Chondrocyte (in vitro differentiated cells): ENCODE measurements at regions not wholly inside any gene's neighbourhood (a gene's known extent, or its start where the extent isn't known, plus 50 kb on each side); places are given as distances from the start of the nearest gene placed in this dataset.

Source experiments
- DNase-seq: peaks from one replicate; pipeline ENCODE4 v3.0.0; 2021; ENCODE audit warnings: mixed read lengths, low spot score
- H3K27ac Mint-ChIP-seq: one replicate; pipeline ENCODE4 v1.8.0; 2021; ENCODE audit warnings: mild to moderate bottlenecking, moderate library complexity, mixed read lengths; ENCODE audit not compliant: unreplicated experiment
- H3K27me3 Mint-ChIP-seq: 2 replicates; pipeline ENCODE4 v1.8.0; 2021; ENCODE audit warnings: low read depth, mixed read lengths
- H3K36me3 Mint-ChIP-seq: 2 replicates; pipeline ENCODE4 v1.8.0; 2021; ENCODE audit warnings: low read depth, mixed read lengths
- H3K4me1 Mint-ChIP-seq: 2 replicates; pipeline ENCODE4 v1.8.0; 2021; ENCODE audit warnings: low read depth, mild to moderate bottlenecking, mixed read lengths
- H3K4me3 Mint-ChIP-seq: one replicate; pipeline ENCODE4 v1.8.0; 2021; ENCODE audit warnings: mild to moderate bottlenecking, moderate library complexity, mixed read lengths; ENCODE audit not compliant: unreplicated experiment
- H3K9me3 Mint-ChIP-seq: 2 replicates; pipeline ENCODE4 v1.8.0; 2021; ENCODE audit warnings: low read depth, mixed read lengths
- TF ChIP-seq, protein P1 (sequence below): fragments of 200-600 bp; sonication (generic); IDR thresholded peaks from 2 replicates; pipeline ENCODE4 v1.5.0; 2021; ENCODE audit warnings: antibody characterized with exemption, mild to moderate bottlenecking, moderate library complexity

DNA sequence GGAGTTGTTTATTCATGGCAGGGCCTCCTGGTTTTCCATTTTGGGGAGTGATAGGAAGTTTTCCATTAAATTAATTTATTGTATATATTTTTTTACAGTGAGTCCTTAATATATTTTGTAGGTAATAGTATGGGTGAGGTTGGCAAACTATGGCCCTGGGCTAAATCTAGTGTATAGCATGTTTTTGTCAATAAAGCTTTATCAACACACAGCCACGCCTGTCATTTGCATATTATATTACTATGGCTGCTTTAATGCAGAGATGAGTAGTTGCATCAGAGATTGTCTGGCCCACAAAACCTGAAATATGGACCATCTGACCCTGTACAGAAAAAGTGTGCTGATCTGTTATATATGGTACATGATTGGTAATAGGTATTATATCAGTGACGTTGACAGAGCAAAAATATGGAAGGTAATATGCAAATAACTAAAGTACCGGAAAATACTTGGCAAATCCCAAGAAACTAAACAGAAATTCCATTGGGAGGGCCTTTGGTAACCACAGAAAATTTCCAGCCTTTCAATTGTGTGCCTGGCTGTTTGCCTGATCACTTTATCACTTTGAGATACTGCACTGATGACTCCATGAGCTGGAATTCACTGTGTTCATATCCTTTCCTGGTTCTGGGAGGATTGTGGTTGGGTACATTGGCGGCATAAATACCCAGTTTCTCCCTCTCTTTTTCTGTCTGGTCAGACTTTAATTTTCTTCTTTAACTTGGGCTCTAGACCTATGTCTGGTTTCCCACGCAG lies 61.7 kb upstream of the RFLNA start:
- H3K9me3 Mint-ChIP-seq = peaks cover 23% of the 10 kb centered on the region
- TF ChIP-seq, protein P1, sequence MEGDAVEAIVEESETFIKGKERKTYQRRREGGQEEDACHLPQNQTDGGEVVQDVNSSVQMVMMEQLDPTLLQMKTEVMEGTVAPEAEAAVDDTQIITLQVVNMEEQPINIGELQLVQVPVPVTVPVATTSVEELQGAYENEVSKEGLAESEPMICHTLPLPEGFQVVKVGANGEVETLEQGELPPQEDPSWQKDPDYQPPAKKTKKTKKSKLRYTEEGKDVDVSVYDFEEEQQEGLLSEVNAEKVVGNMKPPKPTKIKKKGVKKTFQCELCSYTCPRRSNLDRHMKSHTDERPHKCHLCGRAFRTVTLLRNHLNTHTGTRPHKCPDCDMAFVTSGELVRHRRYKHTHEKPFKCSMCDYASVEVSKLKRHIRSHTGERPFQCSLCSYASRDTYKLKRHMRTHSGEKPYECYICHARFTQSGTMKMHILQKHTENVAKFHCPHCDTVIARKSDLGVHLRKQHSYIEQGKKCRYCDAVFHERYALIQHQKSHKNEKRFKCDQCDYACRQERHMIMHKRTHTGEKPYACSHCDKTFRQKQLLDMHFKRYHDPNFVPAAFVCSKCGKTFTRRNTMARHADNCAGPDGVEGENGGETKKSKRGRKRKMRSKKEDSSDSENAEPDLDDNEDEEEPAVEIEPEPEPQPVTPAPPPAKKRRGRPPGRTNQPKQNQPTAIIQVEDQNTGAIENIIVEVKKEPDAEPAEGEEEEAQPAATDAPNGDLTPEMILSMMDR = no peak
- peaks cover 43% of the 10 kb centered on the region for H3K4me1 Mint-ChIP-seq
- H3K27ac Mint-ChIP-seq = peak overlapping the region; percentile 89
- H3K27me3 Mint-ChIP-seq = no peaks in the 10 kb centered on the region
- H3K4me3 Mint-ChIP-seq = no peak overlapping the region
- DNase-seq = no peak
- H3K36me3 Mint-ChIP-seq = peaks cover 1% of the 10 kb centered on the region

DNA sequence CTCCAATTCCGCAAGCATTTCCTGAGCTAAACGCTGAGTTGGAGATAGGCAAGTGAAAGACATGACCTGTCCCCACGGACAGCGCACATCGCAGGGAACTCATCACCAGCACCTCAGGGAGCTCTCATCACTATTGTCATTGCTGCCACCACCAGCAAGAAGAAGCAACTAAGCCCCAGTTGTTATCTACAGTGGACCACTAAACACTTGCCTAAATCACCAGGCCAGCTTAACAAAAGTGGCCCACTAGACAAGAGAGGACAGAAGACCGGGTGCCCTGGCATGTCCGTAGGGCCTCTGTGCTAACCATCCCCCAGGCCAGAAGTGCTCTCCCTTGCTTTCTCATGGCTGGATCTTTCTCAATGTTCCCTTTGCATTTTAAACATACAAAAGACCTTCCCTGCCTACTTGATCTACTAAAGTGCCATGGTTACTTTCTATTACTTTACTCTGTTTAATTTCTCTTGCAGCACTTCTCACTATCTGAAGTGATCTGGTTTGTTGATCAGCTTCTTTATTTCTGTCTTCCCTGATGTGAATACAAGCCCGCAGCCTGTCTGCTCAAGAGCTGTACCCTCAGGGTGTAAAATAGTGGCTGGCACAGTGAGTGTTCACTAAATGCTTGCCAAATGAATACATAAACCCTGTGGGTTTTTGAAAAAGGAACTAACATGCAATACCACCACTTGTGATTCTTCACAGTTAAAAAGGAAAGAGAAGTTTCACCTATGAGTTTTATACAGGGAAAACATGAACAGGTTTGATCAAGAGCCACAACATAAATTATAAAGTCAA lies 60.9 kb upstream of the RFLNA start:
- H3K36me3 Mint-ChIP-seq = peaks cover 1% of the 10 kb centered on the region
- peak overlapping the region; percentile 89 for H3K27ac Mint-ChIP-seq
- H3K4me3 Mint-ChIP-seq = no peak overlapping the region
- H3K9me3 Mint-ChIP-seq = peaks cover 23% of the 10 kb centered on the region
- peaks cover 43% of the 10 kb centered on the region for H3K4me1 Mint-ChIP-seq
- TF ChIP-seq, protein P1 = no peak
- no peaks in the 10 kb centered on the region for H3K27me3 Mint-ChIP-seq
- no peak for DNase-seq

- peak overlapping the region; percentile 80 for H3K27ac Mint-ChIP-seq
Observed at GRCh38 chr12:124236625-124237031, 58.3 kb upstream of the RFLNA start.

GRCh38 chr12:124238886-124239285 lies 56.0 kb upstream of the RFLNA start:
- DNase-seq = no peak
- H3K27me3 Mint-ChIP-seq = peaks cover 13% of the 10 kb centered on the region
- peaks cover 31% of the 10 kb centered on the region for H3K4me1 Mint-ChIP-seq
- peaks cover 2% of the 10 kb centered on the region for H3K36me3 Mint-ChIP-seq
- no peak overlapping the region for H3K27ac Mint-ChIP-seq
- TF ChIP-seq, protein P1 = no peak
- H3K4me3 Mint-ChIP-seq = no peak overlapping the region
- peaks cover 16% of the 10 kb centered on the region for H3K9me3 Mint-ChIP-seq

More at GRCh38 chr12:124236625-124237031, 58.3 kb upstream of the RFLNA start:
- peaks cover 43% of the 10 kb centered on the region for H3K4me1 Mint-ChIP-seq
- H3K4me3 Mint-ChIP-seq = no peak overlapping the region
- DNase-seq = no peak
- TF ChIP-seq, protein P1 = no peak
- H3K27me3 Mint-ChIP-seq = no peaks in the 10 kb centered on the region
- peaks cover 16% of the 10 kb centered on the region for H3K9me3 Mint-ChIP-seq
- H3K36me3 Mint-ChIP-seq = peaks cover 2% of the 10 kb centered on the region

DNA sequence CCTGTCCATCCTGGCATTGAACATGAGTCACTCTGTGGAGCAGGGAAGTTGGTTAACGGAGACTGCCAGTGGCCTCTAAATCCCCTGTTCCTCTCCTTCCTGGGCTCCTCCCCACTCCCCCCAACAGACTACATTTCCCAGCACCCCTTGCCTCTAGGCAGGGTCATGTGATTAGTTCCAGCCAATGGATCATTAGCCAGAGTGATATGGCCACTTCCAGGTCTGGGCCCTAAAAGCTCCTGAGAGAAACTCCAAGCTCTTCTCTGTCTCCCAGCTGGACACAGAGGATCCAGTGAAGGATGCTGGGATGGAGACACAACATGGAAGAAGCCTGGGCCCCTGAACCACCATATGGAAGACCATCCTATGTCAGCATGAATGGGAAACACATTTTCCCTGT lies 54.4 kb upstream of the RFLNA start:
- peaks cover 4% of the 10 kb centered on the region for H3K36me3 Mint-ChIP-seq
- peaks cover 17% of the 10 kb centered on the region for H3K9me3 Mint-ChIP-seq
- no peak overlapping the region for H3K27ac Mint-ChIP-seq
- H3K4me3 Mint-ChIP-seq = no peak overlapping the region
- DNase-seq = no peak
- H3K27me3 Mint-ChIP-seq = peaks cover 13% of the 10 kb centered on the region
- TF ChIP-seq, protein P1 = no peak
- H3K4me1 Mint-ChIP-seq = peaks cover 15% of the 10 kb centered on the region
